HepG2 (cell line): ENCODE measurements at regions not wholly inside any gene's neighbourhood (a gene's known extent, or its start where the extent isn't known, plus 50 kb on each side); places are given as distances from the start of the nearest gene placed in this dataset.

Experiments used
- ARNT ChIP-seq: fragments of 450-650 bp; IDR thresholded peaks from 2 replicates; pipeline ENCODE4 v1.6.1; 2017
- ATAD3A ChIP-seq: sonication (generic); formaldehyde crosslinking; IDR thresholded peaks from 2 replicates; pipeline ENCODE4 v1.4.0; 2020; ENCODE audit warnings: missing genetic modification reagents
- CBX5 ChIP-seq: sonication (generic); formaldehyde crosslinking; IDR thresholded peaks from 2 replicates; pipeline ENCODE4 v1.4.0; 2020; ENCODE audit warnings: missing genetic modification reagents, borderline replicate concordance
- GLI4 ChIP-seq: sonication (generic); formaldehyde crosslinking; IDR thresholded peaks from 2 replicates; pipeline ENCODE4 v1.5.1; 2020; ENCODE audit warnings: missing genetic modification reagents, mild to moderate bottlenecking, moderate library complexity, borderline replicate concordance
- KDM5A ChIP-seq: fragments of 200-600 bp; sonication (generic); IDR thresholded peaks from 2 replicates; pipeline ENCODE4 v1.7.0; 2018; ENCODE audit warnings: antibody characterized with exemption, mild to moderate bottlenecking, low read length, borderline replicate concordance
- MED8 ChIP-seq: sonication (generic); formaldehyde crosslinking; IDR thresholded peaks from 2 replicates; pipeline ENCODE4 v1.8.1; 2023; ENCODE audit warnings: mild to moderate bottlenecking, missing genetic modification reagents; ENCODE audit not compliant: insufficient replicate concordance
- NR2C2 ChIP-seq: sonication (generic); formaldehyde crosslinking; IDR thresholded peaks from 2 replicates; pipeline ENCODE4 v1.4.0; 2020; ENCODE audit warnings: missing genetic modification reagents, mild to moderate bottlenecking, moderate library complexity, borderline replicate concordance
- PAX8 ChIP-seq: sonication (generic); formaldehyde crosslinking; IDR thresholded peaks from 2 replicates; pipeline ENCODE4 v1.8.0; 2022; ENCODE audit warnings: mild to moderate bottlenecking, missing genetic modification reagents, borderline replicate concordance
- SRF ChIP-seq: IDR thresholded peaks from 2 replicates; pipeline ENCODE4 v1.6.1; 2011; ENCODE audit warnings: mild to moderate bottlenecking, low read depth, low read length, moderate library complexity
- ZFX ChIP-seq: sonication (generic); formaldehyde crosslinking; IDR thresholded peaks from 2 replicates; pipeline ENCODE4 v1.4.0; 2020; ENCODE audit warnings: mild to moderate bottlenecking, low read depth, missing genetic modification reagents, moderate library complexity
- ZFY ChIP-seq: sonication (generic); formaldehyde crosslinking; IDR thresholded peaks from 2 replicates; pipeline ENCODE4 v1.4.0; 2020; ENCODE audit warnings: missing genetic modification reagents
- ZNF552 ChIP-seq: sonication (generic); formaldehyde crosslinking; IDR thresholded peaks from 2 replicates; pipeline ENCODE4 v1.9.0; 2022; ENCODE audit warnings: missing genetic modification reagents, mild to moderate bottlenecking, borderline replicate concordance
- ZNF572 ChIP-seq: sonication (generic); formaldehyde crosslinking; IDR thresholded peaks from 2 replicates; pipeline ENCODE4 v1.5.1; 2020; ENCODE audit warnings: mild to moderate bottlenecking, missing genetic modification reagents
- ZNF678 ChIP-seq: sonication (generic); formaldehyde crosslinking; IDR thresholded peaks from 2 replicates; pipeline ENCODE4 v1.4.0; 2020; ENCODE audit warnings: mild to moderate bottlenecking, missing genetic modification reagents
- ZNF749 ChIP-seq: sonication (generic); formaldehyde crosslinking; IDR thresholded peaks from 2 replicates; pipeline ENCODE4 v1.8.0; 2022; ENCODE audit warnings: mild to moderate bottlenecking, missing genetic modification reagents, moderate library complexity, borderline replicate concordance
- ZNF75D ChIP-seq: sonication (generic); formaldehyde crosslinking; IDR thresholded peaks from 2 replicates; pipeline ENCODE4 v1.8.1; 2023; ENCODE audit warnings: missing genetic modification reagents, mild to moderate bottlenecking, borderline replicate concordance
- TF ChIP-seq, protein P1 (sequence below): IDR thresholded peaks from 2 replicates; pipeline ENCODE4 v1.4.0; 2020; ENCODE audit warnings: mild to moderate bottlenecking, missing genetic modification reagents
- TF ChIP-seq, protein P2 (sequence below): sonication (generic); formaldehyde crosslinking; conservative IDR thresholded peaks from 2 replicates; pipeline ENCODE4 v1.8.0; 2022; ENCODE audit warnings: missing genetic modification reagents
- TF ChIP-seq, protein P3 (sequence below): sonication (generic); formaldehyde crosslinking; IDR thresholded peaks from 2 replicates; pipeline ENCODE4 v1.4.0; 2020; ENCODE audit warnings: missing genetic modification reagents, borderline replicate concordance

DNA sequence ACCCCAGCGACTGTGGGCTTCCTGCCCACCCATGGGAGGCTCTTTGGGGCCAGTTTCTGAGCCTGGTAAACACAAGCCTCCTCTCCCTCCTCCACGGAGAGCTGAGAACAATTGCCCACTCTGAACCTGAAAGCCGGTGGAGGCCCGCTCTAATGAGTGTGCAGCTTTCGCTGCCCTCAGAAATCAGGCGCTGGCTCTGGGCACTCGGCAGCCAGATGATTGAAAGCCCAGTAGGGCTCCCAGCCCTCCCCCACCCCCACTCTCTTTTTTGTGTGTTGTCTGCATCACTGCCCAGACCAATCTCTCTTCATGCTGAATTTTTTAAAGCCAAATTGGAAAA lies 438.9 kb downstream of the RPS24 start (continued):
- TF ChIP-seq, protein P1, sequence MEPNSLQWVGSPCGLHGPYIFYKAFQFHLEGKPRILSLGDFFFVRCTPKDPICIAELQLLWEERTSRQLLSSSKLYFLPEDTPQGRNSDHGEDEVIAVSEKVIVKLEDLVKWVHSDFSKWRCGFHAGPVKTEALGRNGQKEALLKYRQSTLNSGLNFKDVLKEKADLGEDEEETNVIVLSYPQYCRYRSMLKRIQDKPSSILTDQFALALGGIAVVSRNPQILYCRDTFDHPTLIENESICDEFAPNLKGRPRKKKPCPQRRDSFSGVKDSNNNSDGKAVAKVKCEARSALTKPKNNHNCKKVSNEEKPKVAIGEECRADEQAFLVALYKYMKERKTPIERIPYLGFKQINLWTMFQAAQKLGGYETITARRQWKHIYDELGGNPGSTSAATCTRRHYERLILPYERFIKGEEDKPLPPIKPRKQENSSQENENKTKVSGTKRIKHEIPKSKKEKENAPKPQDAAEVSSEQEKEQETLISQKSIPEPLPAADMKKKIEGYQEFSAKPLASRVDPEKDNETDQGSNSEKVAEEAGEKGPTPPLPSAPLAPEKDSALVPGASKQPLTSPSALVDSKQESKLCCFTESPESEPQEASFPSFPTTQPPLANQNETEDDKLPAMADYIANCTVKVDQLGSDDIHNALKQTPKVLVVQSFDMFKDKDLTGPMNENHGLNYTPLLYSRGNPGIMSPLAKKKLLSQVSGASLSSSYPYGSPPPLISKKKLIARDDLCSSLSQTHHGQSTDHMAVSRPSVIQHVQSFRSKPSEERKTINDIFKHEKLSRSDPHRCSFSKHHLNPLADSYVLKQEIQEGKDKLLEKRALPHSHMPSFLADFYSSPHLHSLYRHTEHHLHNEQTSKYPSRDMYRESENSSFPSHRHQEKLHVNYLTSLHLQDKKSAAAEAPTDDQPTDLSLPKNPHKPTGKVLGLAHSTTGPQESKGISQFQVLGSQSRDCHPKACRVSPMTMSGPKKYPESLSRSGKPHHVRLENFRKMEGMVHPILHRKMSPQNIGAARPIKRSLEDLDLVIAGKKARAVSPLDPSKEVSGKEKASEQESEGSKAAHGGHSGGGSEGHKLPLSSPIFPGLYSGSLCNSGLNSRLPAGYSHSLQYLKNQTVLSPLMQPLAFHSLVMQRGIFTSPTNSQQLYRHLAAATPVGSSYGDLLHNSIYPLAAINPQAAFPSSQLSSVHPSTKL (CRISPR knock-in tag), result peak; percentile 4; the same call in 1 of the 2 replicates
- TF ChIP-seq SRF (no peak), ZNF552 (no peak), GLI4 (CRISPR knock-in tag) (no peak), ZNF75D (CRISPR knock-in tag) (no peak), ZFX (CRISPR knock-in tag) (peak; percentile 9; the same call in 1 of the 2 replicates), ZNF749 (no peak), ZFY (peak; percentile 0; the same call in 1 of the 2 replicates), PAX8 (CRISPR knock-in tag) (no peak), ZNF572 (CRISPR knock-in tag) (no peak), ZNF678 (CRISPR knock-in tag) (no peak), NR2C2 (no peak), ATAD3A (CRISPR knock-in tag) (no peak), MED8 (CRISPR knock-in tag) (peak; percentile 2), CBX5 (CRISPR knock-in tag) (no peak), ARNT (no peak), KDM5A (no peak)
- TF ChIP-seq, protein P2, sequence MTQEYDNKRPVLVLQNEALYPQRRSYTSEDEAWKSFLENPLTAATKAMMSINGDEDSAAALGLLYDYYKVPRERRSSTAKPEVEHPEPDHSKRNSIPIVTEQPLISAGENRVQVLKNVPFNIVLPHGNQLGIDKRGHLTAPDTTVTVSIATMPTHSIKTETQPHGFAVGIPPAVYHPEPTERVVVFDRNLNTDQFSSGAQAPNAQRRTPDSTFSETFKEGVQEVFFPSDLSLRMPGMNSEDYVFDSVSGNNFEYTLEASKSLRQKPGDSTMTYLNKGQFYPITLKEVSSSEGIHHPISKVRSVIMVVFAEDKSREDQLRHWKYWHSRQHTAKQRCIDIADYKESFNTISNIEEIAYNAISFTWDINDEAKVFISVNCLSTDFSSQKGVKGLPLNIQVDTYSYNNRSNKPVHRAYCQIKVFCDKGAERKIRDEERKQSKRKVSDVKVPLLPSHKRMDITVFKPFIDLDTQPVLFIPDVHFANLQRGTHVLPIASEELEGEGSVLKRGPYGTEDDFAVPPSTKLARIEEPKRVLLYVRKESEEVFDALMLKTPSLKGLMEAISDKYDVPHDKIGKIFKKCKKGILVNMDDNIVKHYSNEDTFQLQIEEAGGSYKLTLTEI (CRISPR knock-in tag), result no peak
- TF ChIP-seq, protein P3, sequence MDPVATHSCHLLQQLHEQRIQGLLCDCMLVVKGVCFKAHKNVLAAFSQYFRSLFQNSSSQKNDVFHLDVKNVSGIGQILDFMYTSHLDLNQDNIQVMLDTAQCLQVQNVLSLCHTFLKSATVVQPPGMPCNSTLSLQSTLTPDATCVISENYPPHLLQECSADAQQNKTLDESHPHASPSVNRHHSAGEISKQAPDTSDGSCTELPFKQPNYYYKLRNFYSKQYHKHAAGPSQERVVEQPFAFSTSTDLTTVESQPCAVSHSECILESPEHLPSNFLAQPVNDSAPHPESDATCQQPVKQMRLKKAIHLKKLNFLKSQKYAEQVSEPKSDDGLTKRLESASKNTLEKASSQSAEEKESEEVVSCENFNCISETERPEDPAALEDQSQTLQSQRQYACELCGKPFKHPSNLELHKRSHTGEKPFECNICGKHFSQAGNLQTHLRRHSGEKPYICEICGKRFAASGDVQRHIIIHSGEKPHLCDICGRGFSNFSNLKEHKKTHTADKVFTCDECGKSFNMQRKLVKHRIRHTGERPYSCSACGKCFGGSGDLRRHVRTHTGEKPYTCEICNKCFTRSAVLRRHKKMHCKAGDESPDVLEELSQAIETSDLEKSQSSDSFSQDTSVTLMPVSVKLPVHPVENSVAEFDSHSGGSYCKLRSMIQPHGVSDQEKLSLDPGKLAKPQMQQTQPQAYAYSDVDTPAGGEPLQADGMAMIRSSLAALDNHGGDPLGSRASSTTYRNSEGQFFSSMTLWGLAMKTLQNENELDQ (CRISPR knock-in tag), result no peak
